ENCODE measurements at regions not wholly inside any gene's neighbourhood (a gene's known extent, or its start where the extent isn't known, plus 50 kb on each side); places are given as distances from the start of the nearest gene placed in this dataset.

DNA sequence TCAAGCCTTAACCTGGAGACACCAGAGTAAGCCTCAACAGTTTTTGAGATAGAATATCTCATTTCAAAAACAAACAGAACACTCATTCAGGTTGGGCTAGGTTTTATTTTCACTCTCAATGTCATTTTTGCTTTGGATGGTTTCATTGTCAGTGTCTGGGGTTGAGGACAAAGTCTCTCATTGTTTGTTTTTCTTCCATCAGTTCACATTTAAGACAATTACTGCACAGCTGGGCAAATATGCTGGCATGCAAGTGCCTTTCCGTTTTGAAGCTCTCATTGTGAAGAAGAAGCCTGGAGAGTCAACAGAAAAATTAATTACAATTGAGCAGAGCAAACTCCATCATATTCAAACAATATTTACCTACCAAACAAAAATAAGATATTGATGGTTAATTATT lies 1050.0 kb downstream of the TBL1XR1 start:
- no peaks in the 10 kb centered on the region for H3K27me3 ChIP-seq (ENCODE audit: insufficient read depth, poor library complexity, severe bottlenecking)
- TF ChIP-seq POLR2AphosphoS5 (IDR thresholded peaks at IDR 0.05; ENCODE audit: low read depth) (no peak), GABPA (IDR thresholded peaks at IDR 0.05; ENCODE audit: low read depth) (no peak), SPI1 (IDR thresholded peaks at IDR 0.05; ENCODE audit: borderline replicate concordance, low read depth) (no peak)
- TF ChIP-seq, protein P1, sequence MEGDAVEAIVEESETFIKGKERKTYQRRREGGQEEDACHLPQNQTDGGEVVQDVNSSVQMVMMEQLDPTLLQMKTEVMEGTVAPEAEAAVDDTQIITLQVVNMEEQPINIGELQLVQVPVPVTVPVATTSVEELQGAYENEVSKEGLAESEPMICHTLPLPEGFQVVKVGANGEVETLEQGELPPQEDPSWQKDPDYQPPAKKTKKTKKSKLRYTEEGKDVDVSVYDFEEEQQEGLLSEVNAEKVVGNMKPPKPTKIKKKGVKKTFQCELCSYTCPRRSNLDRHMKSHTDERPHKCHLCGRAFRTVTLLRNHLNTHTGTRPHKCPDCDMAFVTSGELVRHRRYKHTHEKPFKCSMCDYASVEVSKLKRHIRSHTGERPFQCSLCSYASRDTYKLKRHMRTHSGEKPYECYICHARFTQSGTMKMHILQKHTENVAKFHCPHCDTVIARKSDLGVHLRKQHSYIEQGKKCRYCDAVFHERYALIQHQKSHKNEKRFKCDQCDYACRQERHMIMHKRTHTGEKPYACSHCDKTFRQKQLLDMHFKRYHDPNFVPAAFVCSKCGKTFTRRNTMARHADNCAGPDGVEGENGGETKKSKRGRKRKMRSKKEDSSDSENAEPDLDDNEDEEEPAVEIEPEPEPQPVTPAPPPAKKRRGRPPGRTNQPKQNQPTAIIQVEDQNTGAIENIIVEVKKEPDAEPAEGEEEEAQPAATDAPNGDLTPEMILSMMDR (IDR thresholded peaks at IDR 0.05; ENCODE audit: insufficient read depth, low read length), result no peak
- TF ChIP-seq, protein P2, sequence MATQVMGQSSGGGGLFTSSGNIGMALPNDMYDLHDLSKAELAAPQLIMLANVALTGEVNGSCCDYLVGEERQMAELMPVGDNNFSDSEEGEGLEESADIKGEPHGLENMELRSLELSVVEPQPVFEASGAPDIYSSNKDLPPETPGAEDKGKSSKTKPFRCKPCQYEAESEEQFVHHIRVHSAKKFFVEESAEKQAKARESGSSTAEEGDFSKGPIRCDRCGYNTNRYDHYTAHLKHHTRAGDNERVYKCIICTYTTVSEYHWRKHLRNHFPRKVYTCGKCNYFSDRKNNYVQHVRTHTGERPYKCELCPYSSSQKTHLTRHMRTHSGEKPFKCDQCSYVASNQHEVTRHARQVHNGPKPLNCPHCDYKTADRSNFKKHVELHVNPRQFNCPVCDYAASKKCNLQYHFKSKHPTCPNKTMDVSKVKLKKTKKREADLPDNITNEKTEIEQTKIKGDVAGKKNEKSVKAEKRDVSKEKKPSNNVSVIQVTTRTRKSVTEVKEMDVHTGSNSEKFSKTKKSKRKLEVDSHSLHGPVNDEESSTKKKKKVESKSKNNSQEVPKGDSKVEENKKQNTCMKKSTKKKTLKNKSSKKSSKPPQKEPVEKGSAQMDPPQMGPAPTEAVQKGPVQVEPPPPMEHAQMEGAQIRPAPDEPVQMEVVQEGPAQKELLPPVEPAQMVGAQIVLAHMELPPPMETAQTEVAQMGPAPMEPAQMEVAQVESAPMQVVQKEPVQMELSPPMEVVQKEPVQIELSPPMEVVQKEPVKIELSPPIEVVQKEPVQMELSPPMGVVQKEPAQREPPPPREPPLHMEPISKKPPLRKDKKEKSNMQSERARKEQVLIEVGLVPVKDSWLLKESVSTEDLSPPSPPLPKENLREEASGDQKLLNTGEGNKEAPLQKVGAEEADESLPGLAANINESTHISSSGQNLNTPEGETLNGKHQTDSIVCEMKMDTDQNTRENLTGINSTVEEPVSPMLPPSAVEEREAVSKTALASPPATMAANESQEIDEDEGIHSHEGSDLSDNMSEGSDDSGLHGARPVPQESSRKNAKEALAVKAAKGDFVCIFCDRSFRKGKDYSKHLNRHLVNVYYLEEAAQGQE (IDR thresholded peaks at IDR 0.05; ENCODE audit: insufficient replicate concordance, low read depth), result no peak
- no peak for DNase-seq (ENCODE audit: low read depth in 1 of 2, low spot score in 1 of 2)
- H3K27ac ChIP-seq (replicated peaks), result no peak overlapping the region
- H3K4me3 ChIP-seq (replicated peaks; ENCODE audit: insufficient read depth, low read length), result no peak overlapping the region

DNA sequence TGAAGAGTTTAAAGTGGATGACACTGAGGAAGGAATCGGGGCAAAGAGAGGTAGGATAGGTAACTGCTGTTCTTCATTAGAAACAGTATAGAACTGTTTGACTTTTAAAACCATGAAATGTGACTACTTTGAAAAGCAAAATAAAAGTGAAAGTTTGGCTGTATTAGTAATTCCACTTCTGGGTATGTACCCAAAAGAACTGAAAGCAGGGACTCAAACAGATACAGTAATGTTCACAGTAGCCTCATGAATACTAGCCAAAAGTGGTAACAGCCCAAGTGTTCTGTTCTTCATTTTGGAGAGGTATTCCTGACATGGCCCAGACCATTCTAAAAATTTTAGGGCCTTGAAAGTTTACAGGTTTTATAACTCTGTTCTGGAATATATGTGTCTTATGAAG lies 1055.4 kb downstream of the TBL1XR1 start:
- DNase-seq (ENCODE audit: low read depth in 1 of 2, low spot score in 1 of 2), result no peak
- H3K4me3 ChIP-seq (replicated peaks; ENCODE audit: insufficient read depth, low read length), result no peak overlapping the region
- no peaks in the 10 kb centered on the region for H3K27me3 ChIP-seq (ENCODE audit: insufficient read depth, poor library complexity, severe bottlenecking)
- TF ChIP-seq, protein P1 (IDR thresholded peaks at IDR 0.05; ENCODE audit: insufficient read depth, low read length), result no peak
- TF ChIP-seq, protein P2 (IDR thresholded peaks at IDR 0.05; ENCODE audit: insufficient replicate concordance, low read depth), result no peak
- TF ChIP-seq GABPA (IDR thresholded peaks at IDR 0.05; ENCODE audit: low read depth) (no peak), POLR2AphosphoS5 (IDR thresholded peaks at IDR 0.05; ENCODE audit: low read depth) (no peak), SPI1 (IDR thresholded peaks at IDR 0.05; ENCODE audit: borderline replicate concordance, low read depth) (no peak)
- H3K27ac ChIP-seq (replicated peaks), result no peak overlapping the region

DNA sequence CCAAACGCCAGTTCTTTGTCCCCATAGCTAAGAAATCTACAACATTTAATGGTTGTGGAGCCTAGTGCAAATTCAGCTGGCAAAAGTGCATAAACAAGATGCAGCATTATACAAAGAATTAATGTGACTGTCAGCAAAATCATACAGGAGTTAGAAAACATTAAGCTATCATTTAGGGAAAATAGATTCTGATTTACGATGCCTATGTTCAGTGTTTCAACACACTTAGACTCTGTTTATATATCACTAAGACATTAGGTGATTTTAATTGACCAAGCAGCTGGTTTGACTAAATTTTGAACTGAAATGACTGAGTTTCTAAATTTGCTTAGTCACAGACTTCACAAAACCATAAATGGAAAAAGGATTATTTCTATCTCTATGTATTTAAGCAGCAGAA lies 1076.8 kb downstream of the TBL1XR1 start:
- no peak for DNase-seq (ENCODE audit: low read depth in 1 of 2, low spot score in 1 of 2)
- H3K27me3 ChIP-seq (ENCODE audit: insufficient read depth, poor library complexity, severe bottlenecking), result no peaks in the 10 kb centered on the region
- no peak overlapping the region for H3K27ac ChIP-seq (replicated peaks)
- H3K4me3 ChIP-seq (replicated peaks; ENCODE audit: insufficient read depth, low read length), result no peak overlapping the region
- TF ChIP-seq POLR2AphosphoS5 (IDR thresholded peaks at IDR 0.05; ENCODE audit: low read depth), result no peak
- TF ChIP-seq, protein P1 (IDR thresholded peaks at IDR 0.05; ENCODE audit: insufficient read depth, low read length), result no peak
- TF ChIP-seq, protein P2 (IDR thresholded peaks at IDR 0.05; ENCODE audit: insufficient replicate concordance, low read depth), result no peak
- TF ChIP-seq SPI1 (IDR thresholded peaks at IDR 0.05; ENCODE audit: borderline replicate concordance, low read depth), result no peak
- TF ChIP-seq GABPA (IDR thresholded peaks at IDR 0.05; ENCODE audit: low read depth), result no peak
